Prostate gland (tissue), 2 donors: ENCODE measurements at regions not wholly inside any gene's neighbourhood (a gene's known extent, or its start where the extent isn't known, plus 50 kb on each side); places are given as distances from the start of the nearest gene placed in this dataset.
"Not testable (repeated sequence)": the region's sequence is repeated elsewhere in the genome, so short reads cannot be mapped to it uniquely, and the experiment has no call there.

Experiments
- DNase-seq: peaks from one replicate; pipeline ENCODE4 v3.0.0-alpha.2; 2019; ENCODE audit warnings: low spot score
- H3K27ac ChIP-seq, 2 donors: fragments of 200-600 bp; sonication (generic); 2 replicates each; pipeline ENCODE4 v1.5.1; 2017 to 2019
- H3K27me3 ChIP-seq: fragments of 200-600 bp; sonication (generic); replicated peaks from 2 replicates; pipeline ENCODE4 v1.5.1; 2019; ENCODE audit not compliant: insufficient read depth
- H3K36me3 ChIP-seq, 2 donors: fragments of 200-600 bp; sonication (generic); 1 replicate in 1 of 2; 2 replicates in 1 of 2; pipeline versions ENCODE4 v1.5.1 to v1.8.1; 2017 to 2019
- H3K4me1 ChIP-seq: fragments of 200-600 bp; sonication (generic); replicated peaks from 2 replicates; pipeline ENCODE4 v1.5.1; 2019
- H3K4me3 ChIP-seq, 2 donors: fragments of 200-600 bp; sonication (generic); 2 replicates each; pipeline ENCODE4 v1.5.1; 2017 to 2019
- H3K9me3 ChIP-seq: fragments of 200-600 bp; sonication (generic); 2 replicates; pipeline ENCODE4 v1.5.1; 2017
- POLR2A ChIP-seq: fragments of 450-650 bp; IDR thresholded peaks from one replicate; pipeline ENCODE4 v1.6.1; 2016; ENCODE audit warnings: antibody characterized with exemption, mild to moderate bottlenecking
- POLR2AphosphoS5 ChIP-seq: sonication (generic); formaldehyde crosslinking; IDR thresholded peaks from one replicate; pipeline ENCODE4 v1.6.1; 2017; ENCODE audit warnings: antibody characterized with exemption
- WGBS: methylation state at CpG from one replicate; pipeline ENCODE4 v1.1.5; 2018; 5-methylcytosine and 5-hydroxymethylcytosine counted together
- intact Hi-C: fragments of 100-400 bp; cut with DNase I; formaldehyde crosslinking; loops from one replicate; pipeline ENCODE4 v1.14.2; 2022
- TF ChIP-seq, protein P1 (sequence below), 4 experiments: fragments of 200-600 bp in 2 of 4; fragments of 450-650 bp in 2 of 4; sonication (generic) in 2 of 4; IDR thresholded peaks; 1 replicate in 3 of 4; 2 replicates in 1 of 4; pipeline ENCODE4 v1.5.1; 2016 to 2019; ENCODE audit warnings: antibody characterized with exemption in 4 of 4, mild to moderate bottlenecking in 2 of 4, moderate library complexity in 2 of 4

DNA sequence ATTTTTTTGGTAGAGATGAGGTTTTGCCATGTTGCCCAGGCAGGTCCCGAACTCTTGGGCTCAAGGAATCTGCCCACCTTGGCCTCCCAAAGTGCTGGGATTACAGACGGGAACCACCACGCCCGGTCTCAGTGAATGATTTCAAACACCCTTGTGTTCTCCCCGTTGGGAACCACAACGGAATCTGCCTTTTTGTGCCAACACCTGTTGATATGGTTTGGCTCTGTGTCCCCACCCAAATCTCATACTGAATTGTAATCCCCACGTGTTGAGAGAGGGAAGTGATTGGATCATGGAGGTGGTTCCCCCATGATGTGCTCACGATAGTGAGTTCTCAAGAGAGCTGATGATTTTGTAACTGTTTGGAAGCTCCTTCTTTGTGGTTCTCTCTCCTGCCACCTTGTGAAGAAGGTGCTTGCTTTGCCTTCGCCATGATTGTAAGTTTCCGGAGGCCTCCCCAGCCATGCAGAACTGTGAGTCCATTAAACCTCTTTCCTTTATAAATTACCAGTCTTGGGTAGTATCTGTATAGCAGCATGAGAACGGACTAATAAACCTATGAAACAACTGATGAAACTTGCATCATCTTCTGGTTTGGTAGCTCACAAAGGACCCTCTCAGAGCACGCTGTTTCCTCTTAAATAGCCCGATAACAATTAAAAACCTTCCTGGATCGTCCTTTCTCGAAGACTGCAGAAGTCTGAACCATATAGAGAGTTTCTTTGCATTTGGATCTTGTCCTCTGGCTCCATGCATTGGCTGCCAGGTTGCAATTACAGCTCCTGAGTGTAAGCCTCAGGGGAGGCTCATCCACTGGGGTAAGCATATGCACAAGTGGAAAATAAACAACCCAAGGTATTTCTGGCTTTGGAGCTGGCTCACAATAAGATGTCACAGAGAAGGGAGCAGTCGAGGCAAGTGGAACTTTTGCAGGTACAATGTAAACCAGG is 91.5 kb downstream of the SPRY4 start:
- WGBS = 88% methylated on average over 16 of the region's 16 CpGs
- Histone ChIP-seq H3K36me3 (no peaks in the 10 kb centered on the region), H3K9me3 (no peaks in the 10 kb centered on the region), H3K4me1 (no peaks in the 10 kb centered on the region), H3K27ac (no peak overlapping the region), H3K27me3 (no peaks in the 10 kb centered on the region), H3K4me3 (no peak overlapping the region)
- intact Hi-C loops = no loop called here
- no peak for DNase-seq
- TF ChIP-seq POLR2AphosphoS5 (no peak), POLR2A (no peak)
- TF ChIP-seq, protein P1, sequence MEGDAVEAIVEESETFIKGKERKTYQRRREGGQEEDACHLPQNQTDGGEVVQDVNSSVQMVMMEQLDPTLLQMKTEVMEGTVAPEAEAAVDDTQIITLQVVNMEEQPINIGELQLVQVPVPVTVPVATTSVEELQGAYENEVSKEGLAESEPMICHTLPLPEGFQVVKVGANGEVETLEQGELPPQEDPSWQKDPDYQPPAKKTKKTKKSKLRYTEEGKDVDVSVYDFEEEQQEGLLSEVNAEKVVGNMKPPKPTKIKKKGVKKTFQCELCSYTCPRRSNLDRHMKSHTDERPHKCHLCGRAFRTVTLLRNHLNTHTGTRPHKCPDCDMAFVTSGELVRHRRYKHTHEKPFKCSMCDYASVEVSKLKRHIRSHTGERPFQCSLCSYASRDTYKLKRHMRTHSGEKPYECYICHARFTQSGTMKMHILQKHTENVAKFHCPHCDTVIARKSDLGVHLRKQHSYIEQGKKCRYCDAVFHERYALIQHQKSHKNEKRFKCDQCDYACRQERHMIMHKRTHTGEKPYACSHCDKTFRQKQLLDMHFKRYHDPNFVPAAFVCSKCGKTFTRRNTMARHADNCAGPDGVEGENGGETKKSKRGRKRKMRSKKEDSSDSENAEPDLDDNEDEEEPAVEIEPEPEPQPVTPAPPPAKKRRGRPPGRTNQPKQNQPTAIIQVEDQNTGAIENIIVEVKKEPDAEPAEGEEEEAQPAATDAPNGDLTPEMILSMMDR (IDR thresholded peaks at IDR 0.05) = no peak

DNA sequence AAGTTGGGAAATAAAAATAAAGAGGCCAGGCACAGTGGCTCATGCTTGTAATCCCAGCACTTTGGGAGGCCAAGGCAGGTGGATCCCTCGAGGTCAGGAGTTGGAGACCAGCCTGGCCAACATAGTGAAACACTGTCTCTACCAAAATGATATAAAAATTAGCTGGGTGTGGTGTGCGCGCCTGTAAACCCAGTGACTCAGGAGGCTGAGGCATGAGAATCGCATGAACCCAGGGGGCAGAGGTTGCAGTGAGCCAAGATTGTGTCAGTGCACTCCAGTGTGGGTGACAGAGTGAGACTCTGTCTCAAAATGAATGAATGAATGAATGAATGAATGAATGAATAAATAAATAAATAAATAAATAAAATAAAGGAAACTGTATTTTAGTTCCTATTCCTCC is 93.9 kb downstream of the SPRY4 start:
- H3K27me3 ChIP-seq, H3K9me3 ChIP-seq, H3K27ac ChIP-seq, H3K36me3 ChIP-seq, H3K4me3 ChIP-seq, H3K4me1 ChIP-seq, DNase-seq, intact Hi-C loops: not testable (repeated sequence)
- 86% methylated on average over 4 of the region's 4 CpGs for WGBS

DNA sequence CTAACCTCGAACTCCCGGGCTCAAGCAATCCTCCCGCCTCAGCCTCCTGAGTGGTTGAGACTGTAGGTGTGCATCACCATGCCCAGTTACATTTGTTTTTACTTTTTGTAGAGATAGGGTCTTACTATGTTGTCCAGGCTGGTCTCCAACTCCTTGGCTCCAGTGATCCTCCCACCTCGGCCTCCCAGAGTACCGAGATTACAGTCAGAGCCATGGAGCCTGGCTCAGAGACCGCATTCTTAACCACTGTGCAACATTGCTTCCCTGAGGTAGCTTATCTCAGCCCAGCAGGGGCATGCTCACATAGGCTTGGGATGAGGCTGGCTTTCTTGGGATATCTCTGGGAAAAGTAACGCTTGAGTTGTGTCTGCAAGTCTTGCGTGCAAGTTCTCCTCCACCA is 99.7 kb downstream of the SPRY4 start:
- 97% methylated on average over 8 of the region's 8 CpGs for WGBS
- H3K36me3 ChIP-seq = no peaks in the 10 kb centered on the region
- H3K4me1 ChIP-seq = peaks cover 9% of the 10 kb centered on the region
- intact Hi-C loops = no loop called here
- H3K27ac ChIP-seq = no peak overlapping the region
- no peaks in the 10 kb centered on the region for H3K27me3 ChIP-seq
- H3K4me3 ChIP-seq = no peak overlapping the region
- DNase-seq = no peak
- no peaks in the 10 kb centered on the region for H3K9me3 ChIP-seq
- TF ChIP-seq POLR2A (no peak), POLR2AphosphoS5 (no peak)
- TF ChIP-seq, protein P1 (IDR thresholded peaks at IDR 0.05) = no peak

DNA sequence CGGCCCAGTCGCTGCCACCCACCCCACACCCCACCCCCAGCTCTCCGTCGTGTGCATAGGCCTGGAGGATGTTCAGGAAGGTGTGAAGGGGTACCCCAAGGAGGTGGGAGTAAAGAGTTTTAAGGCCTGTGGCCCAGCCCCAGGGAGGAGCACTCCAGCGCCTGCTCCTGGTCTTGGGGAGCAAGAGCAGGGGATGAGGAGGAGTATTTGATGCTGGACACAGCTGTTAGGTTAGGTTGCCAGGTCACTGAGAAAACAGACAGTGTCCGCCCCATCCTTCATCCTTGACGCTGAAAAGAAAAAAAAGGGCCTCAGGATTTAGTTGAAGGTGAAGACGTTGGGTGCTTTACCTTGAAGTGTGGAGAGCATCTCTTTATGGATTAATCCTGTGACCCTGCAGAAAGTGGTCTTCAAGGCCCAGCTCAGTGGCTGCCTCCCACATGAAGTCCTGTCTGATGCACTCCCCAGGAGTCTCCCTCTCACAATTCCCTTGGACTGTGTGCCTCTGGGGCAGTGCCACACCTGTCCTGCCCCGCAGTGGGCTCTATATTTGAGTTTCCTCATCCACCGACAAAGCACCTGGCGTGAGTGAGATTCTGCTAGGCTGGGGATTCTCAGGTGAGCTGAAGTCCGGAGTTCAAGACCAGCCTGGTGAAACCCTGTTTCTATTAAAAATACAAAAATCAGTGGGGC is 101.8 kb downstream of the SPRY4 start:
- WGBS = 92% methylated on average over 12 of the region's 12 CpGs
- DNase-seq = no peak
- Histone ChIP-seq H3K27me3 (no peaks in the 10 kb centered on the region), H3K4me3 (no peak overlapping the region), H3K27ac (no peak overlapping the region), H3K4me1 (peaks cover 9% of the 10 kb centered on the region), H3K9me3 (no peaks in the 10 kb centered on the region), H3K36me3 (no peaks in the 10 kb centered on the region)
- intact Hi-C loops = no loop called here
- TF ChIP-seq, protein P1 (IDR thresholded peaks at IDR 0.05) = no peak
- TF ChIP-seq POLR2A (no peak), POLR2AphosphoS5 (no peak)

DNA sequence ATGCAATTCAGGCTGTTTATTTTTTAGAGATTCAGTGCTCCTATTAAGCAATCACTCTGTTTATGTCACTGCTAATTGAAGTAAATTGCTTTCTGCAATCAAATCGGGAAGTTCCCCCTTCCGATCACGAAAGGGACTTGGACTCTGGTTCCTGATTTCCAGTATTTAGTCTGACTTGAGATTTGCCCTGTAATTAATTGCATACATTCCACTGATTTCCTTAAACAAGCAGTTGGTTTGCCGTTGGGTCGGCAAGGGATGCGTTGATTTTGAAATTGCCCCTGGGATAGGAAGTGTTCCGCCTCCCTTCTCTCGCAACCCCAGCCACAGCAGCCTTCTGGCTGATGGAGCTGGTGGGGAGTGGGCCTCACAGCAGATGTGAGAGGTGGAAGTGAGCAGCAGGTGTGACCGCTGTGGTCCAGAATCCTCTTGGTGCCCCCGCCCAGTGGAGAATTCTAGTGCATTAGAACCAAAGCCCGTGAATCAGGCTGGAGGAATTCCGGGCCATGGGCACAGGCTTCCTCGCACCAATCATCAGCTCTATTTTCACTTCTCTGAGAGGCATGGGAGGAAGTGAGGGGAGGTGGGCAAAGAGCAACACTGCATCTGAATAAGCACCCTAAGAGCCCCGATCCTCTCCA is 102.5 kb downstream of the SPRY4 start:
- H3K27me3 ChIP-seq = no peaks in the 10 kb centered on the region
- no peaks in the 10 kb centered on the region for H3K9me3 ChIP-seq
- no peak for DNase-seq
- H3K36me3 ChIP-seq = no peaks in the 10 kb centered on the region
- 85% methylated on average over 14 of the region's 14 CpGs for WGBS
- peak overlapping the region in 1 of 2 donors; percentile 54 for H3K27ac ChIP-seq
- intact Hi-C loops = no loop called here
- H3K4me3 ChIP-seq = no peak overlapping the region
- peaks cover 9% of the 10 kb centered on the region for H3K4me1 ChIP-seq
- TF ChIP-seq, protein P1 (IDR thresholded peaks at IDR 0.05) = no peak
- no peak for TF ChIP-seq POLR2A
- TF ChIP-seq POLR2AphosphoS5 = no peak
